Anterior cingulate cortex (tissue), 58 donors: ENCODE measurements at regions not wholly inside any gene's neighbourhood (a gene's known extent, or its start where the extent isn't known, plus 50 kb on each side); places are given as distances from the start of the nearest gene placed in this dataset.

Experiments used
- DNase-seq, 58 donors: peaks; one replicate each; lab custom pipeline; 2025; lab: John Stamatoyannopoulos, UW

DNA sequence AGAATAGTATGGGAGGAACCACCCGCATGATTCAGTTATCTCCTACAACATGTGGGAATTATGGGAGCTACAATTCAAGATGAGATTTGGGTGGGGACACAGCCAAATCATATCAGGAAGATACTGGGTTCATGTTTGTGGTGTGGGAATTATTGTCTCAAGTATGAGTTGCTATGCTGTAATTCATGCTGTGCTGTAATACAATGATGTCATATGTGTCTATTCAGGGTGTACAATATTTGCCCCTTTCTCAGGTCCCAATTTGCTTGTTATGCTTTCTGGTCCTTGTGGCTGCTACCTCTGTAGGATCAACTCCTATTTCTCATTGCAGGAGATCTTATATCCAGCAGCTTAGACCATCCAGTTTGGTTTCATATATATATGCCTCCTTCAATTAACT lies 52.2 kb upstream of the ARHGAP20 start:
- no peak for DNase-seq

DNA sequence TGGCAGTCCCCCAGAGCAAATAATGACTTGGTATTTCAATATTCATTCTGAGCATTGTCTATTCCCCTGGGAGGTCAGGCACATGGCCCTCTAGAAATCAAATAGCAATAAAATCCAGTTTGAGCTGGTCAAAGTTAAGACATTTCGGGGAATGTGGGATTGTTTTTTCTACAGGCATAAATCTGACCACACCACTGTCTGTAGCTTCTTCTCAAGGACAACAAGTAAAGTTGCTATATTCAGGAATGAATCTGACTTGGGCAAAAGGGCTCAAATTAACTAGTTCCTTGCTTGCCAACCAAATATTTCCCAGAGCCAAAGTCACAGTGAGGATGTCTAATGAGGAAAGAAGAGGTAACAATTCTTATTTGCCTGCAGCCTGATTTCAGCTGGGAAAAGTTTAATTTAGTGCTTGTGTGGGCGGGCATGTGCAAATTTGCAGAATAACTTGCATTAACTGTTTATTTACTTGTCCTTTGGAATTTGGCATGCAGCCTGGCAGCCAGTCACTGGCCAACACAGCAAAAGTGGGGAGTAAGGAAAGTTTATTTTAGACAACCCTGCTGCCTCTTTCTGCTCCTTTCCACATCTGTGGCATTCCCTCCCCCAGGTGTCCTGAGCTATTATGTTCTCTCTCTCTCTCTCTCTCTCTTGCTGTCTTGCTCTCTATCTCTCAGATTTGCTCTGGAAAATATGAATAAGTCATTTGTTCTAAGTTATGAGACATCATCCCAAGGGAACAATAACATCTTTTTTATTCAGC lies 51.2 kb upstream of the ARHGAP20 start:
- DNase-seq: peak in 1 of 58 donors; percentile 6

DNA sequence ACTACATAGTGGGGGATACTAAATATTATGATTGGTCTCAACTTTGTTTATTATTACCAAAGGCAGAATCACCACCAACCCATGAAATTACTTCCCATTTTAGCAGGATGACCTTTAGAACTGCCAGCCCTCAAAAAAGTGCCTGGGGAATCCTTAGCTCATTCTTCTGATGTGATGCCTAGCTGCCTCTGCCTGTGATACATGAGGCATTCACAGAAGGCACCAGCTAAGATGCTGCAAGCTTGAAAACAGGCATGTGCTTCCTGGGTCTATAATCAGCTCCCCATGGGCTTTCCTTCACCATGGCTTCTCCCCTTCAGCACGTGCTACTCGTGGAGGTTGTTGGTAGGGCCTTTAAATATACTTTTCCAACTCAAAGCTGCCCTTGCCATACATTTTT lies 50.4 kb upstream of the ARHGAP20 start:
- no peak for DNase-seq
